ENCODE measurements at regions not wholly inside any gene's neighbourhood (a gene's known extent, or its start where the extent isn't known, plus 50 kb on each side); places are given as distances from the start of the nearest gene placed in this dataset.

DNA sequence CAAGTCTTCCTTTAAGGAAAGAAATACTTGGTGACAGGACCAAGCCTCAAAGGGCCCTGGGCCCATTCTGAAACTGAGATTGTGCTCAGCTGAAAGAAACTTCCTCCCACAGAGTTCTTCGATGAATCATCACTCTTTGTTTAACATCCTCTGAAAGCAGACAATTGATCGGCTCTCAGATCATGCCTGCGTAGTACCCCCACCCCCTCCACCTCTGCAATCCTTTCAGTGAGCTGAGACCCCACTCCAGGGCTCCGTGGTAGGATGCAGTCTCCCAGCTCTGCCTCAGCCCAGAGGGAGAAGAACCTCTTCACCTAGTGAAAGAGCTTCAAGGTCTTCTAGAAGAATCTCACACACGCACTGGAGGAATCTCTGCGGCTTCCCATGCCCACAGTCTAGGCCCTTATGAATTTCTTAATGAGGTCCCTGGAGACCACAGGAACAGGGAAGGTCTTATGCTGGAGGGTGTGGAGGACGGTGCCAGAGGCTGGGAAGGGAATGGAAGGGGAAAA lies 104.9 kb upstream of the SOD1 start:
- CTCF ChIA-PET (ENCODE audit: unreplicated experiment) = interaction anchor here (0.6 kb wide), 1 partner anchor 21 kb away, joined by 3 read pairs; no protein-coding TSS in a partner anchor
- no peak overlapping the region for H3K4me2 ChIP-seq (ENCODE audit: low read length)

GRCh38 chr21:31553926-31554325 lies 105.6 kb upstream of the SOD1 start:
- no TSS peak for BruUV-seq (replicated peaks)
- Histone ChIP-seq H2AFZ (ENCODE audit: low read length) (no peak overlapping the region), H3K4me1 (ENCODE audit: insufficient read depth, low read length, poor library complexity, severe bottlenecking) (peaks cover 9% of the 10 kb centered on the region), H3K36me3 (ENCODE audit: insufficient read depth, low read length) (no peaks in the 10 kb centered on the region), H3K27ac (ENCODE audit: low read depth, low read length, poor library complexity, severe bottlenecking) (no peak overlapping the region), H3K4me3 (ENCODE audit: low read depth, low read length, poor library complexity, severe bottlenecking) (no peak overlapping the region), H4K20me1 (ENCODE audit: insufficient read depth, low read length) (peaks cover 15% of the 10 kb centered on the region), H3K9me3 (ENCODE audit: low read length) (no peaks in the 10 kb centered on the region), H3K9me2 (ENCODE audit: insufficient read depth, low read length) (no peaks in the 10 kb centered on the region), H3K79me2 (ENCODE audit: insufficient read depth, low read depth, low read length) (peaks cover 8% of the 10 kb centered on the region; the same call in 1 of the 2 replicates), H3K4me2 (ENCODE audit: low read length) (no peak overlapping the region)
- intact Hi-C loops (cut with micrococcal nuclease; ENCODE audit: unreplicated experiment) = loop anchor here (10.0 kb wide), 2 partner anchors 181 to 209 kb away; partner anchors contain the start of genes SCAF4 and TIAM1
- DNase-seq (ENCODE audit: low spot score) = no peak
- ChIA-PET CTCF (ENCODE audit: unreplicated experiment) (interaction anchor here (0.6 kb wide), 1 partner anchor 20 kb away, joined by 3 read pairs; no protein-coding TSS in a partner anchor), POLR2A (no interaction called here)
- TF ChIP-seq EZH2phosphoT487 (IDR thresholded peaks at IDR 0.05; ENCODE audit: borderline replicate concordance, low read depth, low read length) = no peak
- no peak for TF ChIP-seq CTCF (conservative IDR thresholded peaks at IDR 0.05; ENCODE audit: low read length)

More for the DNA sequence above, 104.9 kb upstream of the SOD1 start:
- Histone ChIP-seq H4K20me1 (ENCODE audit: insufficient read depth, low read length) (peaks cover 15% of the 10 kb centered on the region), H2AFZ (ENCODE audit: low read length) (no peak overlapping the region), H3K4me1 (ENCODE audit: insufficient read depth, low read length, poor library complexity, severe bottlenecking) (peaks cover 9% of the 10 kb centered on the region), H3K9me3 (ENCODE audit: low read length) (no peaks in the 10 kb centered on the region), H3K79me2 (ENCODE audit: insufficient read depth, low read depth, low read length) (0 out of 2 replicates have a peak, but pooled peaks cover 8% of the 10 kb centered on the region), H3K9me2 (ENCODE audit: insufficient read depth, low read length) (no peaks in the 10 kb centered on the region), H3K4me3 (ENCODE audit: low read depth, low read length, poor library complexity, severe bottlenecking) (no peak overlapping the region), H3K36me3 (ENCODE audit: insufficient read depth, low read length) (no peaks in the 10 kb centered on the region), H3K27ac (ENCODE audit: low read depth, low read length, poor library complexity, severe bottlenecking) (no peak overlapping the region)
- TF ChIP-seq EZH2phosphoT487 (IDR thresholded peaks at IDR 0.05; ENCODE audit: borderline replicate concordance, low read depth, low read length) = no peak
- TF ChIP-seq CTCF (conservative IDR thresholded peaks at IDR 0.05; ENCODE audit: low read length) = no peak
- intact Hi-C loops (cut with micrococcal nuclease; ENCODE audit: unreplicated experiment) = loop anchor here (5.0 to 10.0 kb wide), 3 partner anchors 113 to 210 kb away; partner anchors contain the start of genes SCAF4 and TIAM1
- no peak for DNase-seq (ENCODE audit: low spot score)
- BruUV-seq (replicated peaks) = no TSS peak
- POLR2A ChIA-PET = interaction anchor here (0.6 kb wide), 1 partner anchor 432 kb away, joined by 3 read pairs; no protein-coding TSS in a partner anchor

GRCh38 chr21:31553461-31553860 lies 106.0 kb upstream of the SOD1 start:
- Histone ChIP-seq H3K9me3 (ENCODE audit: low read length) (no peaks in the 10 kb centered on the region), H3K4me2 (ENCODE audit: low read length) (no peak overlapping the region), H3K79me2 (ENCODE audit: insufficient read depth, low read depth, low read length) (peaks cover 8% of the 10 kb centered on the region; the same call in 1 of the 2 replicates), H3K4me1 (ENCODE audit: insufficient read depth, low read length, poor library complexity, severe bottlenecking) (peaks cover 9% of the 10 kb centered on the region), H3K4me3 (ENCODE audit: low read depth, low read length, poor library complexity, severe bottlenecking) (no peak overlapping the region), H2AFZ (ENCODE audit: low read length) (no peak overlapping the region), H3K9me2 (ENCODE audit: insufficient read depth, low read length) (no peaks in the 10 kb centered on the region), H3K36me3 (ENCODE audit: insufficient read depth, low read length) (no peaks in the 10 kb centered on the region), H4K20me1 (ENCODE audit: insufficient read depth, low read length) (peaks cover 15% of the 10 kb centered on the region), H3K27ac (ENCODE audit: low read depth, low read length, poor library complexity, severe bottlenecking) (no peak overlapping the region)
- intact Hi-C loops (cut with micrococcal nuclease; ENCODE audit: unreplicated experiment) = loop anchor here (10.0 kb wide), 2 partner anchors 181 to 209 kb away; partner anchors contain the start of genes SCAF4 and TIAM1
- POLR2A ChIA-PET = no interaction called here
- no peak for DNase-seq (ENCODE audit: low spot score)
- TF ChIP-seq CTCF (conservative IDR thresholded peaks at IDR 0.05; ENCODE audit: low read length) (no peak), EZH2phosphoT487 (IDR thresholded peaks at IDR 0.05; ENCODE audit: borderline replicate concordance, low read depth, low read length) (no peak)
- BruUV-seq (replicated peaks) = no TSS peak
- CTCF ChIA-PET (ENCODE audit: unreplicated experiment) = no interaction called here
